ENCODE measurements at regions not wholly inside any gene's neighbourhood (a gene's known extent, or its start where the extent isn't known, plus 50 kb on each side); places are given as distances from the start of the nearest gene placed in this dataset.

DNA sequence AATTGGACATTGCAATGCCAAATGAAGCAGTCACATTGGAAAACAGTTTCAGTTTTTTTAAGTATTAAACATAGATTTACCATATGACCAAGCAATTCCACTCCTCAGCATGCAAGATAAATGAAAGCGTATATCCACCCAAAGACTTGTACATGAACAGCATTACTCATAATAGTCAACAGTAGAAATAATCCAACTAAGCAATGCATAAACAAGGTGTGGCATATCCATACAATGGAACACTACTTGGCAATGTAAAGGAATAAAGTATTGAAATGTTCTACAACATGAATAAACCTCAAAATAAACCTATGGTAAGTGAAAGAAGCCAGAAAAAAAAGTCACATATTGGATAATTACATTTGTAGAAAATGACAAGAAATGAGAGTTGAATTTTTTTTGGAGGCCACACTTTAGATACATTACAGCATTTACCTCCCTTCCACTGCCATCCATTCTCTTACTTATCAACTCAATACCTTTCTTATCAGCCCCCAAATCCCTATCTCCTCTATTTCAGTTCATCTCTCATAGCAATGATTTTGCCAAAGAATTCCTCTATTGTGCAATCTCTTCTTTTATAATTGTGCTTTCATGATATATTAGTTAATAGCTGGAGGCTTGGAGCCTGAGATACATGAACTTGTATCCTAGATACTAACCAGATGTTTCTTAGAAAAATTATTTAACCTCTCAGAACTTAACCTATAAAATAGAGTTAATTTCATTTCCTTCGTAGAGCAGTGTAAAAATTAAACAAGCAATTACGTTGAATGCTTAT is 414.2 kb upstream of the C1orf87 start:
- Histone ChIP-seq H3K27ac (ENCODE audit: low read depth, low read length, poor library complexity, severe bottlenecking) (no peak overlapping the region), H3K9me3 (ENCODE audit: low read depth, low read length, poor library complexity, severe bottlenecking) (no peaks in the 10 kb centered on the region), H3K36me3 (ENCODE audit: insufficient read depth, low read length, poor library complexity, severe bottlenecking) (no peaks in the 10 kb centered on the region), H3K4me1 (ENCODE audit: insufficient read depth, low read length, poor library complexity, severe bottlenecking) (no peaks in the 10 kb centered on the region), H3K27me3 (replicated peaks; ENCODE audit: insufficient read depth, low read depth, low read length, poor library complexity) (peaks cover 5% of the 10 kb centered on the region), H3K4me3 (ENCODE audit: low read depth, low read length, poor library complexity, severe bottlenecking) (no peak overlapping the region)
- DNase-seq (ENCODE audit: low spot score): no peak
- TF ChIP-seq EZH2 (IDR thresholded peaks at IDR 0.05; ENCODE audit: borderline replicate concordance, low read depth, low read length, poor library complexity, severe bottlenecking): no peak
- TF ChIP-seq, protein P1, sequence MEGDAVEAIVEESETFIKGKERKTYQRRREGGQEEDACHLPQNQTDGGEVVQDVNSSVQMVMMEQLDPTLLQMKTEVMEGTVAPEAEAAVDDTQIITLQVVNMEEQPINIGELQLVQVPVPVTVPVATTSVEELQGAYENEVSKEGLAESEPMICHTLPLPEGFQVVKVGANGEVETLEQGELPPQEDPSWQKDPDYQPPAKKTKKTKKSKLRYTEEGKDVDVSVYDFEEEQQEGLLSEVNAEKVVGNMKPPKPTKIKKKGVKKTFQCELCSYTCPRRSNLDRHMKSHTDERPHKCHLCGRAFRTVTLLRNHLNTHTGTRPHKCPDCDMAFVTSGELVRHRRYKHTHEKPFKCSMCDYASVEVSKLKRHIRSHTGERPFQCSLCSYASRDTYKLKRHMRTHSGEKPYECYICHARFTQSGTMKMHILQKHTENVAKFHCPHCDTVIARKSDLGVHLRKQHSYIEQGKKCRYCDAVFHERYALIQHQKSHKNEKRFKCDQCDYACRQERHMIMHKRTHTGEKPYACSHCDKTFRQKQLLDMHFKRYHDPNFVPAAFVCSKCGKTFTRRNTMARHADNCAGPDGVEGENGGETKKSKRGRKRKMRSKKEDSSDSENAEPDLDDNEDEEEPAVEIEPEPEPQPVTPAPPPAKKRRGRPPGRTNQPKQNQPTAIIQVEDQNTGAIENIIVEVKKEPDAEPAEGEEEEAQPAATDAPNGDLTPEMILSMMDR (conservative IDR thresholded peaks at IDR 0.05; ENCODE audit: low read depth, low read length): no peak
- intact Hi-C loops (cut with micrococcal nuclease; ENCODE audit: unreplicated experiment): no loop called here
- ChIA-PET CTCF (no interaction called here), POLR2A (ENCODE audit: low non-redundant PET) (no interaction called here)
- no TSS peak for BruUV-seq (replicated peaks)

DNA sequence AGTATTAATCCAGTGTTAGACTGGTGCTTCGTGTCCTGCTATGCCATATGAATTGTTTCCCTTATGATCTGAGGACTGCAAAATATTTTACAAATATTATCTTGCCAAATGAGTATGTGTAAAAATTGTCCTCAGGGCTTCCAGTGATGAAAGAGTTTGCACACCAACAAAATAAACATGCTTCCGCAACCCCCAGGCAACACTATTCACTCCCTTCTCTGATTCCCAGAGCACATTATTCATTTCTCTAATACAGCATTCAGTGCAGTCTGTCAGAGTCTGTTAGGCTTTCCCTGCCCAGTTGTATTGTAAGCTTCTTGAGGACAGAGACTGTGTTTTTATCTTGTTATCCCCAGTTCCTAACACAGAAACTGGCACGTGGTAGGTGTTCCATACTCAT is 409.9 kb upstream of the C1orf87 start:
- H3K27me3 ChIP-seq (replicated peaks; ENCODE audit: insufficient read depth, low read depth, low read length, poor library complexity): peaks cover 5% of the 10 kb centered on the region
- ChIA-PET CTCF (no interaction called here), POLR2A (ENCODE audit: low non-redundant PET) (no interaction called here)
- no peak for DNase-seq (ENCODE audit: low spot score)
- H3K36me3 ChIP-seq (ENCODE audit: insufficient read depth, low read length, poor library complexity, severe bottlenecking): no peaks in the 10 kb centered on the region
- no peak overlapping the region for H3K27ac ChIP-seq (ENCODE audit: low read depth, low read length, poor library complexity, severe bottlenecking)
- no peaks in the 10 kb centered on the region for H3K4me1 ChIP-seq (ENCODE audit: insufficient read depth, low read length, poor library complexity, severe bottlenecking)
- BruUV-seq (replicated peaks): no TSS peak
- TF ChIP-seq, protein P1 (conservative IDR thresholded peaks at IDR 0.05; ENCODE audit: low read depth, low read length): no peak
- TF ChIP-seq EZH2 (IDR thresholded peaks at IDR 0.05; ENCODE audit: borderline replicate concordance, low read depth, low read length, poor library complexity, severe bottlenecking): no peak
- no peak overlapping the region for H3K4me3 ChIP-seq (ENCODE audit: low read depth, low read length, poor library complexity, severe bottlenecking)
- intact Hi-C loops (cut with micrococcal nuclease; ENCODE audit: unreplicated experiment): no loop called here
- H3K9me3 ChIP-seq (ENCODE audit: low read depth, low read length, poor library complexity, severe bottlenecking): peaks cover 9% of the 10 kb centered on the region

DNA sequence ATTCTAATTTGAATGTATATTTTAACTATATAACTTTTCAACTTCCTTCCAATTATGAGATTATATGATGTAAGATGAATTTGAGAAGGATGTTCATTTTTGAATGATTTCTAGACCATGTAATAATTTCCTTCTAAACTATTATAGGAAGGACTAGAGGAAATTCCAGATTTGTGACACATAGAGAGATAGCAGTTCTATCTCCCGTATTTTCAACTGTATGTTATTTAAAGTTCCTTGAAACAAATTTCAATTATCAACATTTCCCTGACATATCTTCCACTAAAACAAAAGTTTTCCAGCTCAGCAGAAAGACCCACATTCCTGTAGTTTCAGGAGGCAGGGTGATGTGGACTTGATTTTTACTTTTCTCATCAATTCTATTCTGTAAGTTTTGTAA is 396.7 kb upstream of the C1orf87 start:
- no peaks in the 10 kb centered on the region for H3K36me3 ChIP-seq (ENCODE audit: insufficient read depth, low read length, poor library complexity, severe bottlenecking)
- DNase-seq (ENCODE audit: low spot score): no peak
- POLR2A ChIA-PET (ENCODE audit: low non-redundant PET): no interaction called here
- no peaks in the 10 kb centered on the region for H3K27me3 ChIP-seq (replicated peaks; ENCODE audit: insufficient read depth, low read depth, low read length, poor library complexity)
- H3K4me1 ChIP-seq (ENCODE audit: insufficient read depth, low read length, poor library complexity, severe bottlenecking): peaks cover 10% of the 10 kb centered on the region
- H3K9me3 ChIP-seq (ENCODE audit: low read depth, low read length, poor library complexity, severe bottlenecking): no peaks in the 10 kb centered on the region
- no TSS peak for BruUV-seq (replicated peaks)
- CTCF ChIA-PET: no interaction called here
- intact Hi-C loops (cut with micrococcal nuclease; ENCODE audit: unreplicated experiment): no loop called here
- H3K4me3 ChIP-seq (ENCODE audit: low read depth, low read length, poor library complexity, severe bottlenecking): no peak overlapping the region
- no peak for TF ChIP-seq EZH2 (IDR thresholded peaks at IDR 0.05; ENCODE audit: borderline replicate concordance, low read depth, low read length, poor library complexity, severe bottlenecking)
- TF ChIP-seq, protein P1 (conservative IDR thresholded peaks at IDR 0.05; ENCODE audit: low read depth, low read length): no peak
- H3K27ac ChIP-seq (ENCODE audit: low read depth, low read length, poor library complexity, severe bottlenecking): no peak overlapping the region

Measured in A673 (cell line).